GM06990 (cell line): ENCODE measurements at regions not wholly inside any gene's neighbourhood (a gene's known extent, or its start where the extent isn't known, plus 50 kb on each side); places are given as distances from the start of the nearest gene placed in this dataset.

ENCODE experiments used
- DNase-seq: peaks from one replicate; pipeline ENCODE4 v3.0.0-alpha.2; 2011; ENCODE audit not compliant: insufficient read length; ENCODE audit errors: extremely low read depth
- H3K27me3 ChIP-seq: replicated peaks from 2 replicates; pipeline ENCODE4 v1.6.0; 2011; ENCODE audit warnings: low read length; ENCODE audit not compliant: control insufficient read depth, insufficient read depth
- H3K36me3 ChIP-seq: 2 replicates; pipeline ENCODE4 v1.5.1; 2011; ENCODE audit warnings: low read length; ENCODE audit not compliant: control insufficient read depth, insufficient read depth
- H3K4me3 ChIP-seq: replicated peaks from 2 replicates; pipeline ENCODE4 v1.5.1; 2011; ENCODE audit warnings: low read depth, mild to moderate bottlenecking, control low read depth, low read length
- CTCF ChIP-seq: IDR thresholded peaks from 2 replicates; pipeline ENCODE4 v1.5.1; 2011; ENCODE audit warnings: low read length, control low read depth, mild to moderate bottlenecking, inconsistent platforms; ENCODE audit not compliant: insufficient read depth, poor library complexity, severe bottlenecking

- DNase-seq = no peak
- H3K36me3 ChIP-seq = no peaks in the 10 kb centered on the region
- no peaks in the 10 kb centered on the region; the same call in 1 of the 2 replicates for H3K27me3 ChIP-seq
- no peak overlapping the region for H3K4me3 ChIP-seq
- no peak for TF ChIP-seq CTCF
Measured at GRCh38 chr7:33728873-33729551, 176.3 kb upstream of the BMPER start.

GRCh38 chr7:33729726-33730125, 175.6 kb upstream of the BMPER start:
- no peak for TF ChIP-seq CTCF
- no peak overlapping the region for H3K4me3 ChIP-seq
- no peaks in the 10 kb centered on the region for H3K36me3 ChIP-seq
- H3K27me3 ChIP-seq = no peaks in the 10 kb centered on the region; the same call in 1 of the 2 replicates
- DNase-seq = no peak

GRCh38 chr7:33730958-33731357, 174.4 kb upstream of the BMPER start:
- DNase-seq = no peak
- H3K4me3 ChIP-seq = no peak overlapping the region
- no peaks in the 10 kb centered on the region for H3K36me3 ChIP-seq
- TF ChIP-seq CTCF = no peak
- no peaks in the 10 kb centered on the region; the same call in 1 of the 2 replicates for H3K27me3 ChIP-seq

GRCh38 chr7:33731912-33732311, 173.4 kb upstream of the BMPER start:
- Histone ChIP-seq H3K27me3 (no peaks in the 10 kb centered on the region; the same call in 1 of the 2 replicates), H3K4me3 (no peak overlapping the region), H3K36me3 (no peaks in the 10 kb centered on the region)
- no peak for DNase-seq
- TF ChIP-seq CTCF = no peak

GRCh38 chr7:33732462-33732861, 172.9 kb upstream of the BMPER start:
- no peaks in the 10 kb centered on the region; the same call in 1 of the 2 replicates for H3K27me3 ChIP-seq
- H3K4me3 ChIP-seq = no peak overlapping the region
- DNase-seq = no peak
- no peaks in the 10 kb centered on the region for H3K36me3 ChIP-seq
- no peak for TF ChIP-seq CTCF
